Liver (tissue), 8 donors: ENCODE measurements at regions not wholly inside any gene's neighbourhood (a gene's known extent, or its start where the extent isn't known, plus 50 kb on each side); places are given as distances from the start of the nearest gene placed in this dataset.

ENCODE experiments used
- DNase-seq: peaks from one replicate; pipeline ENCODE4 v3.0.0-alpha.2; 2017; ENCODE audit warnings: low spot score
- H3K27ac ChIP-seq, 2 donors: one replicate each; pipeline ENCODE4 v1.7.0; 2013; ENCODE audit warnings: inconsistent platforms in 2 of 2, low read length in 2 of 2, control low read depth in 1 of 2, low read depth in 1 of 2, mild to moderate bottlenecking in 1 of 2
- H3K27me3 ChIP-seq, 4 donors: one replicate each; pipeline versions ENCODE4 v1.6.1 to v1.7.0; 2013; ENCODE audit warnings: low read length in 3 of 4, inconsistent platforms in 1 of 4, mild to moderate bottlenecking in 1 of 4, moderate library complexity in 1 of 4; ENCODE audit not compliant: control insufficient read depth in 4 of 4, insufficient read depth in 4 of 4
- H3K36me3 ChIP-seq, 4 donors: one replicate each; pipeline versions ENCODE4 v1.6.1 to v1.7.0; 2013; ENCODE audit warnings: low read length in 3 of 4, mild to moderate bottlenecking in 3 of 4, low read depth in 1 of 4, moderate library complexity in 1 of 4; ENCODE audit not compliant: control insufficient read depth in 4 of 4, insufficient read depth in 3 of 4
- H3K4me1 ChIP-seq, 4 donors: one replicate each; pipeline versions ENCODE4 v1.6.1 to v1.7.0; 2013; ENCODE audit warnings: low read length in 3 of 4, mild to moderate bottlenecking in 3 of 4, moderate library complexity in 1 of 4; ENCODE audit not compliant: control insufficient read depth in 4 of 4, insufficient read depth in 4 of 4
- H3K4me3 ChIP-seq, 3 donors: one replicate each; pipeline versions ENCODE4 v1.6.1 to v1.7.0; 2013; ENCODE audit warnings: low read length in 3 of 3, control low read depth in 1 of 3, low read depth in 1 of 3, mild to moderate bottlenecking in 1 of 3
- H3K9ac ChIP-seq, 2 donors: one replicate each; pipeline ENCODE4 v1.7.0; 2013; ENCODE audit warnings: low read length in 2 of 2, mild to moderate bottlenecking in 2 of 2, moderate library complexity in 2 of 2, control low read depth in 1 of 2, low read depth in 1 of 2
- H3K9me3 ChIP-seq, 4 donors: one replicate each; pipeline versions ENCODE4 v1.6.1 to v1.7.0; 2013; ENCODE audit warnings: low read length in 3 of 4; ENCODE audit not compliant: control insufficient read depth in 4 of 4
- EGR1 ChIP-seq, 2 donors: IDR thresholded peaks; 2 replicates each; pipeline ENCODE4 v1.6.1; 2016 to 2018; ENCODE audit warnings: antibody characterized with exemption in 2 of 2, low read depth in 2 of 2
- FOXA1 ChIP-seq: IDR thresholded peaks from 2 replicates; pipeline ENCODE4 v1.6.1; 2016; ENCODE audit warnings: antibody characterized with exemption
- FOXA2 ChIP-seq: IDR thresholded peaks from 2 replicates; pipeline ENCODE4 v1.6.1; 2016; ENCODE audit warnings: antibody characterized with exemption
- GABPA ChIP-seq, 2 donors: IDR thresholded peaks in 1 of 2; conservative IDR thresholded peaks in 1 of 2; 2 replicates each; pipeline ENCODE4 v1.6.1; 2016; ENCODE audit warnings: antibody characterized with exemption in 2 of 2, mild to moderate bottlenecking in 1 of 2, moderate library complexity in 1 of 2
- HNF4A ChIP-seq, 2 donors: conservative IDR thresholded peaks; 2 replicates each; pipeline ENCODE4 v1.6.1; 2016; ENCODE audit warnings: antibody characterized with exemption in 2 of 2, mild to moderate bottlenecking in 2 of 2
- HNF4G ChIP-seq: IDR thresholded peaks from 2 replicates; pipeline ENCODE4 v1.6.1; 2016; ENCODE audit warnings: antibody characterized with exemption
- JUND ChIP-seq, 2 donors: IDR thresholded peaks; 2 replicates each; pipeline ENCODE4 v1.6.1; 2016; ENCODE audit warnings: antibody characterized with exemption in 2 of 2
- NR2F2 ChIP-seq: IDR thresholded peaks from 2 replicates; pipeline ENCODE4 v1.6.1; 2016; ENCODE audit warnings: antibody characterized with exemption
- RAD21 ChIP-seq, 2 donors: IDR thresholded peaks; 2 replicates each; pipeline ENCODE4 v1.6.1; 2016; ENCODE audit warnings: antibody characterized with exemption in 2 of 2, mild to moderate bottlenecking in 2 of 2
- RXRA ChIP-seq, 2 donors: IDR thresholded peaks; 2 replicates each; pipeline ENCODE4 v1.6.1; 2017 to 2018; ENCODE audit warnings: antibody characterized with exemption in 2 of 2, mild to moderate bottlenecking in 1 of 2
- SP1 ChIP-seq: IDR thresholded peaks from 2 replicates; pipeline ENCODE4 v1.6.1; 2018; ENCODE audit warnings: antibody characterized with exemption, mild to moderate bottlenecking
- TAF1 ChIP-seq: conservative IDR thresholded peaks from 2 replicates; pipeline ENCODE4 v1.6.1; 2016; ENCODE audit warnings: antibody characterized with exemption, mild to moderate bottlenecking
- YY1 ChIP-seq: IDR thresholded peaks from 2 replicates; pipeline ENCODE4 v1.6.1; 2016; ENCODE audit warnings: antibody characterized with exemption, mild to moderate bottlenecking
- WGBS: extraction: QIAGEN DNeasy Blood & Tissue Kit; methylation state at CpG from one replicate; pipeline ENCODE4 v1.1.7; 2013; 5-methylcytosine and 5-hydroxymethylcytosine counted together
- TF ChIP-seq, protein P1 (sequence below): fragments of 150-350 bp; IDR thresholded peaks from 2 replicates; pipeline ENCODE4 v1.5.1; 2017; ENCODE audit warnings: improper control_type of control experiment, low read depth, low read length; ENCODE audit not compliant: missing input control
- TF ChIP-seq, protein P2 (sequence below): IDR thresholded peaks from 2 replicates; pipeline ENCODE4 v1.6.1; 2016; ENCODE audit warnings: antibody characterized with exemption
- TF ChIP-seq, protein P3 (sequence below): IDR thresholded peaks from 2 replicates; pipeline ENCODE4 v1.6.1; 2016; ENCODE audit warnings: antibody characterized with exemption, mild to moderate bottlenecking
- TF ChIP-seq, protein P4 (sequence below): IDR thresholded peaks from 2 replicates; pipeline ENCODE4 v1.6.1; 2016; ENCODE audit warnings: antibody characterized with exemption
- TF ChIP-seq, protein P5 (sequence below): IDR thresholded peaks from 2 replicates; pipeline ENCODE4 v1.6.1; 2016; ENCODE audit warnings: antibody characterized with exemption
- donor health status: healthy.
- donor health status: healthy.
- donor health status: healthy.
- donor health status: healthy.
- donor health status: healthy.

DNA sequence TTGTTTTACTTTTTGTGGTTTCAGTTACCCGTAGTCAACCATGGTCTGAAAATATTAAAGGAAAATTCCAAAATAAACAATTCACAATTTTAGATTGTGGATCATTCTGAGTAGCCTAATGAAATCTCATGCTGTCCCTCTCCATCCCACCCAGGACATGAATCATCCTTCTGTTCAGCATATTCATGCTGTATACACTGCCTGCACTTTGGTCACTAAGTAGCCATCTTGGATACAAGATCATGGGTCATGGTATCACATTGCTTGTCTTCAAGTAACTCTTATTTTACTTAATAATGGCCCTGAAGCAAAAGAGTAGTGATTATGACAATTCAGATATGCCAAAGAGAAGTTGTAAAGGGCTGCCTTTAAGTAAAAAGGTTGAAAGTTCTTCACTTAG lies 536.5 kb upstream of the ACO1 start:
- DNase-seq: no peak
- Histone ChIP-seq H3K4me1 (no peaks in the 10 kb centered on the region), H3K27me3 (peaks cover 0 to 4% (median 0%) of the 10 kb centered on the region in 4 donors), H3K9me3 (no peaks in the 10 kb centered on the region), H3K36me3 (no peaks in the 10 kb centered on the region), H3K9ac (no peak overlapping the region), H3K4me3 (no peak overlapping the region), H3K27ac (no peak overlapping the region)
- 79% methylated on average over 1 of the region's 1 CpG for WGBS
- TF ChIP-seq, protein P1, sequence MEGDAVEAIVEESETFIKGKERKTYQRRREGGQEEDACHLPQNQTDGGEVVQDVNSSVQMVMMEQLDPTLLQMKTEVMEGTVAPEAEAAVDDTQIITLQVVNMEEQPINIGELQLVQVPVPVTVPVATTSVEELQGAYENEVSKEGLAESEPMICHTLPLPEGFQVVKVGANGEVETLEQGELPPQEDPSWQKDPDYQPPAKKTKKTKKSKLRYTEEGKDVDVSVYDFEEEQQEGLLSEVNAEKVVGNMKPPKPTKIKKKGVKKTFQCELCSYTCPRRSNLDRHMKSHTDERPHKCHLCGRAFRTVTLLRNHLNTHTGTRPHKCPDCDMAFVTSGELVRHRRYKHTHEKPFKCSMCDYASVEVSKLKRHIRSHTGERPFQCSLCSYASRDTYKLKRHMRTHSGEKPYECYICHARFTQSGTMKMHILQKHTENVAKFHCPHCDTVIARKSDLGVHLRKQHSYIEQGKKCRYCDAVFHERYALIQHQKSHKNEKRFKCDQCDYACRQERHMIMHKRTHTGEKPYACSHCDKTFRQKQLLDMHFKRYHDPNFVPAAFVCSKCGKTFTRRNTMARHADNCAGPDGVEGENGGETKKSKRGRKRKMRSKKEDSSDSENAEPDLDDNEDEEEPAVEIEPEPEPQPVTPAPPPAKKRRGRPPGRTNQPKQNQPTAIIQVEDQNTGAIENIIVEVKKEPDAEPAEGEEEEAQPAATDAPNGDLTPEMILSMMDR: no peak
- TF ChIP-seq FOXA2 (no peak), FOXA1 (no peak), GABPA (IDR thresholded peaks at IDR 0.05 in 1 of 2, conservative IDR thresholded peaks at IDR 0.05 in 1 of 2) (no peak), TAF1 (no peak), RAD21 (IDR thresholded peaks at IDR 0.05) (no peak), HNF4A (conservative IDR thresholded peaks at IDR 0.05) (no peak), RXRA (IDR thresholded peaks at IDR 0.05) (no peak), HNF4G (no peak), JUND (IDR thresholded peaks at IDR 0.05) (no peak), NR2F2 (no peak), SP1 (no peak), EGR1 (IDR thresholded peaks at IDR 0.05; ENCODE audit: low read depth in 2 of 2) (no peak), YY1 (no peak)
- TF ChIP-seq, protein P2, sequence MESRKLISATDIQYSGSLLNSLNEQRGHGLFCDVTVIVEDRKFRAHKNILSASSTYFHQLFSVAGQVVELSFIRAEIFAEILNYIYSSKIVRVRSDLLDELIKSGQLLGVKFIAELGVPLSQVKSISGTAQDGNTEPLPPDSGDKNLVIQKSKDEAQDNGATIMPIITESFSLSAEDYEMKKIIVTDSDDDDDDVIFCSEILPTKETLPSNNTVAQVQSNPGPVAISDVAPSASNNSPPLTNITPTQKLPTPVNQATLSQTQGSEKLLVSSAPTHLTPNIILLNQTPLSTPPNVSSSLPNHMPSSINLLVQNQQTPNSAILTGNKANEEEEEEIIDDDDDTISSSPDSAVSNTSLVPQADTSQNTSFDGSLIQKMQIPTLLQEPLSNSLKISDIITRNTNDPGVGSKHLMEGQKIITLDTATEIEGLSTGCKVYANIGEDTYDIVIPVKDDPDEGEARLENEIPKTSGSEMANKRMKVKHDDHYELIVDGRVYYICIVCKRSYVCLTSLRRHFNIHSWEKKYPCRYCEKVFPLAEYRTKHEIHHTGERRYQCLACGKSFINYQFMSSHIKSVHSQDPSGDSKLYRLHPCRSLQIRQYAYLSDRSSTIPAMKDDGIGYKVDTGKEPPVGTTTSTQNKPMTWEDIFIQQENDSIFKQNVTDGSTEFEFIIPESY: no peak
- TF ChIP-seq, protein P3, sequence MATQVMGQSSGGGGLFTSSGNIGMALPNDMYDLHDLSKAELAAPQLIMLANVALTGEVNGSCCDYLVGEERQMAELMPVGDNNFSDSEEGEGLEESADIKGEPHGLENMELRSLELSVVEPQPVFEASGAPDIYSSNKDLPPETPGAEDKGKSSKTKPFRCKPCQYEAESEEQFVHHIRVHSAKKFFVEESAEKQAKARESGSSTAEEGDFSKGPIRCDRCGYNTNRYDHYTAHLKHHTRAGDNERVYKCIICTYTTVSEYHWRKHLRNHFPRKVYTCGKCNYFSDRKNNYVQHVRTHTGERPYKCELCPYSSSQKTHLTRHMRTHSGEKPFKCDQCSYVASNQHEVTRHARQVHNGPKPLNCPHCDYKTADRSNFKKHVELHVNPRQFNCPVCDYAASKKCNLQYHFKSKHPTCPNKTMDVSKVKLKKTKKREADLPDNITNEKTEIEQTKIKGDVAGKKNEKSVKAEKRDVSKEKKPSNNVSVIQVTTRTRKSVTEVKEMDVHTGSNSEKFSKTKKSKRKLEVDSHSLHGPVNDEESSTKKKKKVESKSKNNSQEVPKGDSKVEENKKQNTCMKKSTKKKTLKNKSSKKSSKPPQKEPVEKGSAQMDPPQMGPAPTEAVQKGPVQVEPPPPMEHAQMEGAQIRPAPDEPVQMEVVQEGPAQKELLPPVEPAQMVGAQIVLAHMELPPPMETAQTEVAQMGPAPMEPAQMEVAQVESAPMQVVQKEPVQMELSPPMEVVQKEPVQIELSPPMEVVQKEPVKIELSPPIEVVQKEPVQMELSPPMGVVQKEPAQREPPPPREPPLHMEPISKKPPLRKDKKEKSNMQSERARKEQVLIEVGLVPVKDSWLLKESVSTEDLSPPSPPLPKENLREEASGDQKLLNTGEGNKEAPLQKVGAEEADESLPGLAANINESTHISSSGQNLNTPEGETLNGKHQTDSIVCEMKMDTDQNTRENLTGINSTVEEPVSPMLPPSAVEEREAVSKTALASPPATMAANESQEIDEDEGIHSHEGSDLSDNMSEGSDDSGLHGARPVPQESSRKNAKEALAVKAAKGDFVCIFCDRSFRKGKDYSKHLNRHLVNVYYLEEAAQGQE: no peak
- TF ChIP-seq, protein P4, sequence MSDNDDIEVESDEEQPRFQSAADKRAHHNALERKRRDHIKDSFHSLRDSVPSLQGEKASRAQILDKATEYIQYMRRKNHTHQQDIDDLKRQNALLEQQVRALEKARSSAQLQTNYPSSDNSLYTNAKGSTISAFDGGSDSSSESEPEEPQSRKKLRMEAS: no peak
- TF ChIP-seq, protein P5, sequence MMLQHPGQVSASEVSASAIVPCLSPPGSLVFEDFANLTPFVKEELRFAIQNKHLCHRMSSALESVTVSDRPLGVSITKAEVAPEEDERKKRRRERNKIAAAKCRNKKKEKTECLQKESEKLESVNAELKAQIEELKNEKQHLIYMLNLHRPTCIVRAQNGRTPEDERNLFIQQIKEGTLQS: no peak
